ENCODE measurements at regions not wholly inside any gene's neighbourhood (a gene's known extent, or its start where the extent isn't known, plus 50 kb on each side); places are given as distances from the start of the nearest gene placed in this dataset.

- intact Hi-C loops (cut with DNase I; ENCODE audit: low total_unique reads) (no loop called here), in situ Hi-C loops (cut with MboI; ENCODE audit: low pct_ligation_motif_present in 1 of 4, low pct_unique_long_range_greater_than_20kb in 1 of 4, low sequenced_read_pairs in 3 of 4) (no loop called here)
- Histone ChIP-seq H3K4me3 (no peak overlapping the region), H3K27ac (no peak overlapping the region), H3K4me1 (no peaks in the 10 kb centered on the region), H3K36me3 (no peaks in the 10 kb centered on the region), H3K9me3 (no peaks in the 10 kb centered on the region), H3K27me3 (no peaks in the 10 kb centered on the region)
- DNase-seq, result no peak
- 68% methylated on average over 5 of the region's 5 CpGs for WGBS, 2 donors (ENCODE audit: low coverage in 1 of 2)
- TF ChIP-seq POLR2A (IDR thresholded peaks at IDR 0.05) (no peak), CTCF (IDR thresholded peaks at IDR 0.05) (no peak), POLR2AphosphoS5 (IDR thresholded peaks at IDR 0.05) (no peak), EP300 (IDR thresholded peaks at IDR 0.05; ENCODE audit: low read depth) (no peak)
Measured at GRCh38 chr15:56786966-56787365, 53.7 kb upstream of the ZNF280D start.

DNA sequence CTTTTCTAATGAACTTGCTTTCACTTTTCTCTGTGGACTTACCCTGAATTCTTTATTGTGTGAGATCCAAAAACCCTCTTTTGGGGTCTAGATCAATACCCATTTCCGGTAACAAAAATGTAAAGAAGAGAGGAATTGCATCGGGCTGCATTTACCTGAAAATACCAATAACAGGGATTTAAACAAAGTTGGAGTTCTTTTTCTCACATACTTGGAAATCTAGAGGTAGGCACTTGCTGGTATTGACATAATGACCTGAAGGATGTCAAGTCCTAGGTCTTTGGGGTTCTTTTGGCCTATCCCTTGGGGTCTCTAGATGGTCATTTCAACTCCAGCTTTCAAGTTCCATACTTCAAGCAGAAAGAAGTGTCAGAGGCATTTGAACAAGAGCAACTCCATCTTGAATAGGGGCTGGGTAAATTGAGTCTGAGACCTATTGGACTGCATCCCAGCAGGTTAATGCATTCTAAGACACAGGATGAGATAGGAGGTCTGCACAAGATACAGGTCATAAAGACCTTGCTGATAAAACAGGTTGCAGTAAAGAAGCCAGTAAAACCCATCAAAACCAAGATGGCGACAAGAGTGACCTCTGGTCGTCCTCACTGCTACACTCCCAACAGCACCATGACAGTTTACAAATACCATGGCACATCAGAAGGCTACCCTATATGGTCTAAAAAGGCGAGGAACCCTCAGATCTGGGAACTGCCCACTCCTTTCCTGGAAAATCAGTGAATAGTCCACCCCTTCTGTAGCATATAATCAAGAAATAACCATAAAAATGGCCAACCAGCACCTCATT lies 50.8 kb upstream of the ZNF280D start:
- no peak for DNase-seq
- no peaks in the 10 kb centered on the region for H3K27me3 ChIP-seq
- 96 to 100% methylated on average over 2 to 5 of the region's 5 CpGs for WGBS, 2 donors (ENCODE audit: low coverage in 1 of 2)
- in situ Hi-C loops (cut with MboI; ENCODE audit: low pct_ligation_motif_present in 1 of 4, low pct_unique_long_range_greater_than_20kb in 1 of 4, low sequenced_read_pairs in 3 of 4) (no loop called here), intact Hi-C loops (cut with DNase I; ENCODE audit: low total_unique reads) (no loop called here)
- H3K27ac ChIP-seq, result no peak overlapping the region
- H3K4me3 ChIP-seq, result no peak overlapping the region
- no peaks in the 10 kb centered on the region for H3K36me3 ChIP-seq
- no peaks in the 10 kb centered on the region for H3K4me1 ChIP-seq
- no peaks in the 10 kb centered on the region for H3K9me3 ChIP-seq
- TF ChIP-seq POLR2AphosphoS5 (IDR thresholded peaks at IDR 0.05) (no peak), CTCF (IDR thresholded peaks at IDR 0.05) (no peak), EP300 (IDR thresholded peaks at IDR 0.05; ENCODE audit: low read depth) (no peak), POLR2A (IDR thresholded peaks at IDR 0.05) (no peak)

DNA sequence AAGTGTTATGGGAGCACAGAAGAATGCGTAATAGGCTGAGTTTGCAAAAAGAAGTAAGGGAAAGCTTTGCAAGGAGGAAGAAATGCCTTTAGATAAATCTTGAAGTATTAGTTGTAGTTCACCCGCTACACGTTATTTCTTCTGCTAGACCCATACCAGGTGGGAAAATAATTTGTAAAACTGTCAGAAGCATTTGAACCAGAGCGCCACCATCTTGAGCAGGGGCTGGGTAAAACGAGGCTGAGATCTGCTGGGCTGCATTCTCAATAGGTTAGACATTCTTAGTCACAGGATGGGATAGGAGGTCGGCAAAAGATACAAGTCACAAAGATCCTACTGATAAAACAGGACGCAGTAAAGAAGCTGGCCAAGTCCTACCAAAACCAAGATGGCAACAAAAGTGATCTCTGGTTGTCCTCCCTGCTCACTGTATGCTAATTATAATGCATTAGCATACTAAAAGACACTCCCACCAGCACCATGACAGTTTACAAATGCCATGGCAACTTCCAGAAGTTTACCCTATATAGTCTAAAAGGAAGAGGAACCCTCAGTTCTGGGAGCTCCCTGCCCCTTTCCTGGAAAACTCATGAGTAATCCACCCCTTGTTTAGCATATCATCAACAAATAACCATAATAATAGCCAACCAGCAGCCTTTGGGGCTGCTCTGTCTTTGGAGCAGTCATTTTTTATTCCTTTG lies 50.0 kb upstream of the ZNF280D start:
- DNase-seq, result no peak
- TF ChIP-seq EP300 (IDR thresholded peaks at IDR 0.05; ENCODE audit: low read depth) (no peak), POLR2A (IDR thresholded peaks at IDR 0.05) (no peak), CTCF (IDR thresholded peaks at IDR 0.05) (no peak), POLR2AphosphoS5 (IDR thresholded peaks at IDR 0.05) (no peak)
- in situ Hi-C loops (cut with MboI; ENCODE audit: low pct_ligation_motif_present in 1 of 4, low pct_unique_long_range_greater_than_20kb in 1 of 4, low sequenced_read_pairs in 3 of 4), result no loop called here

More for the DNA sequence above, 50.0 kb upstream of the ZNF280D start:
- WGBS, 2 donors (ENCODE audit: low coverage in 1 of 2), result 92 to 93% methylated on average over 6 to 7 of the region's 7 CpGs
- H3K36me3 ChIP-seq, result no peaks in the 10 kb centered on the region
- H3K4me1 ChIP-seq, result no peaks in the 10 kb centered on the region
- no peaks in the 10 kb centered on the region for H3K27me3 ChIP-seq
- intact Hi-C loops (cut with DNase I; ENCODE audit: low total_unique reads), result no loop called here
- H3K4me3 ChIP-seq, result no peak overlapping the region
- H3K27ac ChIP-seq, result no peak overlapping the region
- H3K9me3 ChIP-seq, result no peaks in the 10 kb centered on the region

Small RNAs in the stretch of these regions (small RNA-seq; reads per million reads assigned to genes)
- 0 reads per million in 4 donors for gene AC090517.1
- 0 reads per million in 4 donors for gene AC090517.3
